ENCODE measurements at regions not wholly inside any gene's neighbourhood (a gene's known extent, or its start where the extent isn't known, plus 50 kb on each side); places are given as distances from the start of the nearest gene placed in this dataset.

GRCh38 chr9:30482499-30482898 is 1901.9 kb upstream of the ACO1 start:
- Histone ChIP-seq H3K4me3 (replicated peaks in 1 of 3) (no peak overlapping the region), H3K9me3 (no peaks in the 10 kb centered on the region), H3K27me3 (no peaks in the 10 kb centered on the region), H3K27ac (no peak overlapping the region), H3K4me1 (no peaks in the 10 kb centered on the region), H3K36me3 (no peaks in the 10 kb centered on the region)
- DNase-seq = no peak
- no peak for TF ChIP-seq CTCF (IDR thresholded peaks at IDR 0.05)
- TF ChIP-seq POLR2A (IDR thresholded peaks at IDR 0.05) = no peak
- 86 to 89% methylated on average over 4 of the region's 4 CpGs for WGBS, 2 donors
- intact Hi-C loops (cut with DNase I) = no loop called here

- H3K36me3 ChIP-seq = no peaks in the 10 kb centered on the region
- TF ChIP-seq CTCF (IDR thresholded peaks at IDR 0.05) (no peak), POLR2A (IDR thresholded peaks at IDR 0.05) (no peak)
- WGBS, 2 donors = 82 to 84% methylated on average over 2 of the region's 2 CpGs
- no peaks in the 10 kb centered on the region for H3K27me3 ChIP-seq
- no peaks in the 10 kb centered on the region for H3K9me3 ChIP-seq
- H3K27ac ChIP-seq = no peak overlapping the region
- no peaks in the 10 kb centered on the region for H3K4me1 ChIP-seq
- H3K4me3 ChIP-seq (replicated peaks in 1 of 3) = no peak overlapping the region
- intact Hi-C loops (cut with DNase I) = no loop called here
- DNase-seq = no peak
Observed at GRCh38 chr9:30484690-30485089, 1899.8 kb upstream of the ACO1 start.

GRCh38 chr9:30504502-30504905 is 1879.9 kb upstream of the ACO1 start:
- WGBS, 2 donors = 63 to 86% methylated on average over 1 of the region's 1 CpG
- no peak for DNase-seq
- no peak overlapping the region for H3K4me3 ChIP-seq (replicated peaks in 1 of 3)
- no peak overlapping the region for H3K27ac ChIP-seq
- no peaks in the 10 kb centered on the region for H3K9me3 ChIP-seq
- no peaks in the 10 kb centered on the region for H3K36me3 ChIP-seq
- H3K27me3 ChIP-seq = no peaks in the 10 kb centered on the region
- H3K4me1 ChIP-seq = no peaks in the 10 kb centered on the region
- TF ChIP-seq CTCF (IDR thresholded peaks at IDR 0.05) (no peak), POLR2A (IDR thresholded peaks at IDR 0.05) (no peak)
- intact Hi-C loops (cut with DNase I) = no loop called here

- Histone ChIP-seq H3K27me3 (no peaks in the 10 kb centered on the region), H3K9me3 (no peaks in the 10 kb centered on the region), H3K4me3 (replicated peaks in 1 of 3) (no peak overlapping the region), H3K27ac (no peak overlapping the region), H3K4me1 (no peaks in the 10 kb centered on the region), H3K36me3 (no peaks in the 10 kb centered on the region)
- no peak for DNase-seq
- TF ChIP-seq POLR2A (IDR thresholded peaks at IDR 0.05) = no peak
- intact Hi-C loops (cut with DNase I) = no loop called here
- WGBS, 2 donors = 81 to 86% methylated on average over 1 of the region's 1 CpG
Observed at GRCh38 chr9:30505311-30505710, 1879.1 kb upstream of the ACO1 start.

GRCh38 chr9:30506749-30507148 is 1877.7 kb upstream of the ACO1 start:
- Histone ChIP-seq H3K27ac (no peak overlapping the region), H3K4me1 (no peaks in the 10 kb centered on the region), H3K36me3 (no peaks in the 10 kb centered on the region), H3K27me3 (no peaks in the 10 kb centered on the region), H3K9me3 (no peaks in the 10 kb centered on the region), H3K4me3 (replicated peaks in 1 of 3) (no peak overlapping the region)
- no peak for DNase-seq
- intact Hi-C loops (cut with DNase I) = no loop called here
- TF ChIP-seq POLR2A (IDR thresholded peaks at IDR 0.05) (no peak), CTCF (IDR thresholded peaks at IDR 0.05) (no peak)
- 88 to 89% methylated on average over 2 of the region's 2 CpGs for WGBS, 2 donors

- Histone ChIP-seq H3K27me3 (no peaks in the 10 kb centered on the region), H3K36me3 (no peaks in the 10 kb centered on the region), H3K4me1 (no peaks in the 10 kb centered on the region), H3K4me3 (replicated peaks in 1 of 3) (no peak overlapping the region), H3K9me3 (no peaks in the 10 kb centered on the region), H3K27ac (no peak overlapping the region)
- 76 to 90% methylated on average over 2 of the region's 2 CpGs for WGBS, 2 donors
- no peak for TF ChIP-seq POLR2A (IDR thresholded peaks at IDR 0.05)
- no peak for TF ChIP-seq CTCF (IDR thresholded peaks at IDR 0.05)
- intact Hi-C loops (cut with DNase I) = no loop called here
- DNase-seq = no peak
Observed at GRCh38 chr9:30507166-30507565, 1877.3 kb upstream of the ACO1 start.

Data from thyroid gland (tissue), 4 donors.